GM21825 (cell line): ENCODE measurements at regions not wholly inside any gene's neighbourhood (a gene's known extent, or its start where the extent isn't known, plus 50 kb on each side); places are given as distances from the start of the nearest gene placed in this dataset.
"Not testable (repeated sequence)": the region's sequence is repeated elsewhere in the genome, so short reads cannot be mapped to it uniquely, and the experiment has no call there.

Experiments
- ATAC-seq: cut with Tn5 transposase; IDR thresholded peaks from one replicate; pipeline ENCODE4 v1.9.1; 2021; ENCODE audit warnings: mild to moderate bottlenecking, moderate library complexity; ENCODE audit not compliant: unreplicated experiment

DNA sequence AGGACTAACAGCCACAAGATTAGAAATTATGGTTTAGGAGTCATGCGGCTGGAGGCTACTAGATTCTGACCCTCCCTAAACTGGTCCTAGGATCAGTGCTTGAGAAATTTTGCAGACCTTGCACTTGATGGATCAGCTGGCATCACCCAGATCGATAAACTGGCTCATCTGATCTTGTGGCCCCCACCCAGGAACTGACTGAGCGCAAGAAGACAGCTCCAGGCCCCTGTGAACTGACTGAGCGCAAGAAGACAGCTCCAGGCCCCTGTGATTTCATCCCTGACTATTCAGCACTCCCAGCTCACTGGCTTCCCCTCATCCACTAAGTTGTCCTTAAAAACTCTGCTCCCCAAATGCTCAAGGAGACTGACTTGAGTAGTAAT, 67.8 kb downstream of the MRPL36 start:
- not testable (repeated sequence) for ATAC-seq

DNA sequence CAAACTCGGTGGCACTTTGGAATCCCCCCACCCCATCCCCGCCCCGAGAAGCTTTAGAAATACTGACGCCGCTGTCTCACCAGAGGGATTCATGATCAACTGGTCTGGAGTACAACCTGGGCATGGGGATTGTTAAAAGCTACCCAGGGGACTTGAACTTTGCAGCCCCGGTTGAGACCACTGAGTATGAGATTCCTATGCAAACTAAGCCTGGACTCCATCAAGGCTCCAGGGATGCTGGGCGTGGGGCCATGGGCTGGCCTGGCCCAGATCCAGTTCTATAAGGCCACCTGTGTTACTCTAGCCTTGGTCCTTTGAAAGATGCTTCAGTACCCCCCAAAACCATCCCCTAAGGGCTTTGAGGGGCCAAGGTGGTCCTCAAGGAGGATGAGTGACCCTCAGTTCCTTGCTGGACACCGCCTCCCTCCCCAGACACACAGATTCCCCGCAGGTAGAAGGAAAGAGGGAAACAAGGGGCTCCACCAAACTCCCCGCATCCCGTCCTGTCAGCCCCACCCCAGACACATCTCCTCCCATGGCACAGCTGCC, 68.5 kb downstream of the MRPL36 start:
- ATAC-seq, result no peak

DNA sequence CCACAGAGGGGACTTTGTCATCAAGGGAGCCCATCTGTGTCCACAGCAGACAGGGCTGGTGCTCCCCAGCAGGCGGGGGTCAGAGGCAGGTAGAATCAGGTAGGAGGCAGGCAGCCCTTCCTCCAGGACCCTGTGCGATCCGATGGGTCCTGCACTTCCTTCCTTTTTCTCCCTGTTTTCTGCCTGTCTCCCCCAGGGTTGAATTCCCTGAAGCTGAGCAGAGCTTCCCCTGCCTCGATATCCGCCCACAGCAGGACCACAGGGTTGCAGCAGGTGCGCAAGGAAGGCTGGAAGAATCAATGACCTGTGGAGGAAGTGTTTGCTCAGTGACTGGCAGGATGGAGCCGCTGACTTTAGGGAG, 69.2 kb downstream of the MRPL36 start:
- no peak for ATAC-seq

DNA sequence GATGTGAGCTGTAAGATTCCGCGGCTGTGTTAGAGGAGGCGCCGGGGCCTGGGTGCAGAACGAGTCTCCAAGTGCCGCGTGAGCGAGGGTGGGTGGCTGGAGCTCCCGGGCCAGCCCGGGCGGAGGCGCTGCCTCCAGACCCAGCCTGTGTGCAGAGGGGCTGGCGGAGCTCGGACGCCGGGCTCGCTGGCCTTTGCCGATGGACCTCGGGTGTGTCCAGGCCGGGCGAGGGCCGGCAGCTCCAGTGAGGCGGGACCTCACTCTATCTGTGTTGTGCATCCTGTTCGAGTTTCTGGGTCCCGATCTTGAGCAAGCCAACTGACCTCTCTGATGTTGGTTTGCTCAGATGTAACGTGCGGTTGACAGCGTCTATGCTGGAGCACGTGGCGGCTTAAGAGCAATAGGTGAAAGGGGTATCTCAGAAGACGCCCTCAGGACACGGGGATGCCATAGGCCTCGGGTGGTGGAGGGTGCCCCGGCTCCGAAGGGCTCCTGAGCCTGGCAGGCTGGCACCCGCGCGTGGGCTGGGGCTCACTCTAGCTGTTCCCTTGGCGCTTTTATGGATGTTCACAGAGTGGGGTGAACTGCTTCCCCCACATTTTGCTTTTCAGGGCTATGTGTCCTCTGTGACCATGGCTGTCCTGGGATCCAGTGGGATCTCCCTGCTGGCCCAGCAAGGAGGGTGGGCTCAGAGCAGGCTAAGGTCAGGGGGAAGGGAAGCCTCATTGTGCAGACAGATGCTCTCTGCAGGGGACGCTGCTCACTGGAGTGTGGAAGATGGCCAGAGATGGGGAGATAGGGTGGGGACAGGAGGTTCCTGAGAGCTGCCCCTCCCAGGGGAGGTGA, 69.8 kb downstream of the MRPL36 start:
- no peak for ATAC-seq

DNA sequence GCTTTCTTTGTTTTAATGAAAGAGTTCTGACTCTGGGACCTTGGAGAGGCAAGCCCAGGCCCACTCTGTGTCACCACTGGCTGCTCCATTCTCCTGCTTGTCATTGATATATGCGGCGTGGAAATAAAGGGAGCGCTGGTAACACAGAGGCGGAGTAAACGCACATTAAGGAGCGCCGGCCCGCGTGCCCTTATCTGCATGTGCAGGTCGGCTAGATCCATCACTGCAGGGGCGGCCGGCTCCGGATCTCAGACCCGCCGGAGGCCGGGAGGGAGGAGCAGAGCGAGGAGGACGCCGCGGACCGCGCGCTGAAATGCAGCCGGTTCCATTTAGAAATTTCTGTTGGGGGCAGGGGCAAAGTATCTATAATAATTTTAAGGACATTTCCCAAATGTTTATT, 70.8 kb downstream of the MRPL36 start:
- no peak for ATAC-seq

DNA sequence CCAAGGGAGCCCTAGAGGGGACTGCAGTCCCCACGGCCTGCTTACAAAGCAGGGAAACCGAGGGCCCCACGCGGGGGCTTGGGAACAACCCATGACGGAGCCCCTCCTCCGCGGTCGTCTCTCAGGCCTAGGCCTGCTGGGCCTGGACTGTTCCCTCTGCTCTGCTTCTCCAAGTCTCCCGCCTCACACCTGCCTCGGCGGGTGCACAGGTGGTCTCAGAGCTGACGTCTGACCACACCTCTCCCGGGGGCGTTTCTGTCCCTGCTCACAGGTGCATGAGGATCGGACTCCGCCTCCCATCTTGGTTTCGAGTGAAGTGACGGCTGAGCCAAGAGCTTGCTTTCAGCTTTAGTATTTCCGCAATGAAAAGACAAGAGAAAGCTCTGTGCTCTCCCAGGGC, 72.1 kb downstream of the MRPL36 start:
- no peak for ATAC-seq

DNA sequence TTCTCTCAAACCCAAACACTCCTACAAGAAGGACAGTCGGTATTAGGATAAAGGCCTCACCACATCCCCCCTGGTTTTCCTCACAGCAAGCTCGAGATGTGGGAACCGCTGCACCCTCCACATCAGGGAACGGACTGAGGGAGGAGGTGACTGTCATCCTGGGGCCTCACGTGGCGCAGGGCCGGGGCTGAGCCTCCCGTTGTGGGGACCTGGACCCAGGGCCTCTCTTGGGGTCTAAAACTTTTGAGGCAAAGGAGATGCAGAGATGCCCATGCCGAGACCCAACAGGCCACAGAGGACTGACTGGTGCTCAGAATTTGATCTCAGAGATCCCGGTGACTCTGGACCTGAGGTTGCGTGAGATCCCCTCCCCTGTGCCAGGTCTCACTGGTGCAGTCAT, 72.7 kb downstream of the MRPL36 start:
- no peak for ATAC-seq

DNA sequence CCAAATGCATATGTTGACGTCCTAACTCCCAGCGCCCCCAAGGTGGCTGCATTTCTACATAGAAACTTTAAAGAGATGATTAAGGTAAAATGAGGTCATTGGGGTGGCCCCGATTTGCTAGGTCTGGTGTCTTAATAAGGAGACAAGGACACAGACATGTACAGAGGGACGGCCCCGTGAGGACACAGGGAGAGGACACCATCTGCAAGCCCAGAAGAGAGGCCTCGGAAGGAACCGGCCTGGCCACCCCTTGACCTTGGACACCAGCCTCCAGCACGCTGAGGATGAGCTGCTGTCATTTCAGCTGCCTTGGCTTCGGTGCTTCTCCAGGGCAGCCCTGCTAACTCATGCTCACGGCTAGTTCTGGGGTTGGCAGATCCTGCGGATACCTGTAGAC, 73.2 kb downstream of the MRPL36 start:
- ATAC-seq, result no peak

DNA sequence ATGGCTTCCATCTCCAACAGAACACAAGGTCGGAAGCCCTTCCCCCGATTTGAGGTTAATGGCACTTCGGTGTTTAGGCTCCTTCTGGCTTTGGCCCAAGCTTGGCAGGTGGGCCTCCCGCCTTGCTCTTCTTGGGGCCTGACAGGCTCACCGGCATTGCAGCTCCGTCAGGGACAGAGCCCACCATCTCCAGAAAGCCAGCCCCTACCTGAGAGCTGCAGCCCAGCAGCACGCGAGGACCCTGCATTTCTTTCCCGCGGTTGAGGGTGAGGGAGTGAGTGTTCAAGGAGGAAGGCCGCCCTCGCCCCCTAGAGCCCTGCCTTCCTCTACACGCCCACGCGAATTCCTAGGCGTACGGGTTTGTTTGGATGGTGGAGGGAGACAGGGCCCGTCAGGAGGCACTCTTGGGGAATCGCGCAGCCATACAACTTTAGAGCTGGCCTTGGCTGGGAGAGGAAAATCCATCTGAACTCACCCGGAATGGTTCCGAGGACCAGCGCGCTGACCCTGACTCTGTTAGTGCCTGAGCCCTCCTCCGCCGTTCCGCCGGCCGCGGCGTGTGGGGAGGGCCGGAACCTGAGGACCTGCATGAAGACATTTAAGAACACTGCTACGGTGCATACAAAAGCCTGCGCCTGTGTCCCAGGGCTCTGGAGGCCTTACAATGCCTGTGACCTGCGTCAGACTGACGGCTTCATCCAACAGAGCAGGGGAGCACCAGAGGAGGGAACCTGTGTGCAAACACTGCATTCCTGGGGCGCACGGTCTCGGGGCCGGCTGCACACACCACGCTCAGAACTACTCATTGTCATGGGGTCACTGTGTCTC, 73.8 kb downstream of the MRPL36 start:
- no peak for ATAC-seq

DNA sequence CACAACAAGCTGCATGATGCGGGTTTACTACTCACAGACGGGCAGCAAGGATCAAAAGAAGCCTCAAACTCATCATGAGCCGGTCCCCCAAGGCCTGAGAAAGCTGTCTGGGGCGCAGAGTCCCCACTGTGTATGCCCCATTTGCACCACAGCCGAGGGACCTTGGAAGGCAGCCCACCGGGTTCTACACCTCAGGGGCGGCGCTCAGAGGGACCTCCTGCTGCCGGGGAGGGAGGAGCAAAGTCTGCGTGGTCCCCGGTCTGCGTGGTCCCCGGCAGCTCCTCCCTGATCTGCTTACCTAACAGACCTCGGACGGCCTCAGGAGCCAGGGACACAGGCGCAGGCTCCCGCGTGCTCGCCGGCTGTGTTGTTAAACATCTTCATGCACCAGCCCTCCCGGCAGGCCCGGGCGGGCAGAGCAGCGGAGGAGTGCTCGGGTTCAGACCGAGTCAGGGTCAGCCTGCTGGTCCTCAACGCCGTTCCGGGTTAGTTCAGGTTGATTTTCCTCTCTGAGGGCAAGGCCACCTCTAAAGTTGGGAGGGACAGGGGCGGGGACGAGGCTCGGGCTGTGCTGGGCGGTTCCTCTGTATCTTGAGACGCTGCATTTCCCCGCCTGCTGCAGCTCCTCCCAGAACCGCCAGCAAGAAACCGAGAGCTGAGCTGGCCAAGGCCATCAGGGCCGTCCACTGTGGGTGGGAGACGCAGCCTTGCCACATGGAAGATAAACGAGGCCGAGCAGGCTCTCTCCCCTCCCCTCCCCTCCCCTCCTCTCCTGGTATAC, 74.6 kb downstream of the MRPL36 start:
- ATAC-seq, result no peak

DNA sequence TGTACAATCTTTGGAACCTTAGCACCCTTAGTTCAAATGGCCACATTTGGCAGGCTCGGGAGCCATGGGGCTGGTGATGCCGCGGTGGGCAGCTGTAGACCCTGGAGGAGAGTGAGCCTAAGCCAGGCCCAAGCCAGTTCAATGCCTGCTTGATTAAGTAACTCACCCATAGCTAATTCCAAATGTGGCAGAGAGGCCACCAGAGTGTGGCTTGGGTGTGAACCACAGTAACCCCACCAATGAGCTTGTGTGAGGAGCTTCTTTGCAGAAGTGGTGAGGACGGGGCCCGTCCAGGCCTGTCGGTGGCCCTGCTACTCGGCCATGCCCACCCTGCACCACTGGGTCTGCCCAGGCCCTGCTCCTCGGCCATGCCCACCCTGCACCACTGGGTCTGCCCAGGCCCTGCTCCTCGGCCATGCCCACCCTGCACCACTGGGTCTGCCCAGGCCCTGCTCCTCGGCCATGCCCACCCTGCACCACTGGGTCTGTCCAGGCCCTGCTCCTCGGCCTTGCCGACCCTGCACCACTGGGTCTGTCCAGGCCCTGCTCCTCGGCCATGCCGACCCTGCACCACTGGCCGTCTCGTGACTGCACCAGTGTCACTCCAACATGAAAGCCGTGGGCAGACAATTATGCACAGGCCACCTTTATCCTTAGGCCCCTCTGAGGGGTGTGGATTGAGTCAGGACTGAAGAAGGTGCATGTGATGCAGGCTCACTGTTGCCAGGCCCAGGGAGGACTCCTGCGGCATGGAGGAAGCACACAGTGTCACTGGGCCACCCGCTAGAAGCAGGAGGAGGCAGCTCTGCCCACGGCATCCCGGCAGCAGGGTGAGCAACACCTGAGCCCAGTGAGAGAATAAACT, 75.4 kb downstream of the MRPL36 start:
- ATAC-seq, result no peak

DNA sequence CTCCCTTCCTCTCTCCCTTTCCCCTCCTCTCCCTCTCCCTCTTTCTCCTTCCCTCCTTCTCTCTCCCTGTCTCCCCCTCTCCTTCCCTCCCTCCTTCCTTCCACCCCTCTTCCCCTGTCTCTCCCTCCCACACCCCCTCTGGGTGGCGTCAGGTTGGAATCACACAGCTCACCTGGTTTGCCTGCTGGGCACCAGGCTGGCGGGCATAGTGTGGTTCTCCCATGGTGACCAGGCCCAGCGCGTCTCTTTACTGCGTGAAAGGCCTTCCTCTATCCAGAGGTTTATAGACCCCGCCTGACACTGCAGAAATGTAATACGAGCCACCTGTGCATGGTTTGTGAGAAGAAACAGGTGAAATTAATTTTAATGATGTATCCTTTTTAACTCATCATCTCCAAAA, 76.2 kb downstream of the MRPL36 start:
- no peak for ATAC-seq

DNA sequence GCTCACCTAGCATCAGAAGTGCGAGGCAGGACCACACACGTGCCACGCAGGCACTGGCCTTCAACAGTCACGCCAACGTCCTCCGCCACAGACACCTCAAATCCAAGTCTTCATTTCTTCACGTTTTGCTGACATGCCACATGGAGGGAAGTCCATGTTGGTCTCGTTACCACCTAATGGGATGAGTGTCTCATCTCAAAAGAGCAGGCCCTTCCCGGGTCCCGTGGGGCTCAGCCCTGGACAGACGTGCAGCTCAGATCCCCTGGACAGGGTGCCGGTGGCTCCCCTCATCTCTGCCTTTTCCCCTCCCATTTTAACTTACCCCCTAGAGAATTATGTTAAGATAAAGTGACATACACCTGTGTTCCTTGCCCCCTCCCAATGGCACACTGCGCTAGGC, 76.8 kb downstream of the MRPL36 start:
- ATAC-seq, result no peak

DNA sequence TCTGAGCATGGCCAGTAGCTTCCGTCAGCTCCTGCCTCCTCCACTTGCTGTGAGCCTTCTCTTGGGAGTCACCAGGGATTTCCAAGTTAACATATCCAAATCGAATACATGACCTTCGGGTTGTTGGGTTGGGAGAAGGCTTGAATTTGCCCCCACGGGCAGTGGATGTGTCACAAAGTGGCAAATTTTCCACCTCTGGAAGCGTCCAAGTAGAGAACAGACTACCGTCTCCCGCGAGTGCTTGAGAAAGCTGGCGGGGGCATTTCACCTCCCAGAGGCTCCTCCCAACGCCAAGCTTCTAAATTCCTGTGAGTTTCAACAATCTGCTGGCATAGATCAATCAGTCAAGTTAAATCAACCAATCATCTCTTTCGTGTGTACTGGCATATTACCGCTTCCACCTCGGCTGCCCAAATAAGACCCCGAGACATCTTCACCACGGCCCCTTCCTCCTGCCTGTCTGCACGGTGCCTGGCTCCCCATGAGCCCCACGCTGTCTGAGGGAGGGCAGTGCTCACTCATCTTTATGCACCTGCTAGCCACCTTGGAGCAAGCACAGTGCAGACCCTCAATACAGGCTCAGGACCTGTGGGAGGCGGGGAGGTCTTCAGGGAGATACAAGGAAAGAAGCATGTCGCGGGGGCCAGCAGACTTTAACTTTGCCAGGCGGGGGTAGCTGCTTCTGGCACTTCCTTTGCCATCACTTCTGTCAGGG, 79.1 kb downstream of the MRPL36 start:
- no peak for ATAC-seq

DNA sequence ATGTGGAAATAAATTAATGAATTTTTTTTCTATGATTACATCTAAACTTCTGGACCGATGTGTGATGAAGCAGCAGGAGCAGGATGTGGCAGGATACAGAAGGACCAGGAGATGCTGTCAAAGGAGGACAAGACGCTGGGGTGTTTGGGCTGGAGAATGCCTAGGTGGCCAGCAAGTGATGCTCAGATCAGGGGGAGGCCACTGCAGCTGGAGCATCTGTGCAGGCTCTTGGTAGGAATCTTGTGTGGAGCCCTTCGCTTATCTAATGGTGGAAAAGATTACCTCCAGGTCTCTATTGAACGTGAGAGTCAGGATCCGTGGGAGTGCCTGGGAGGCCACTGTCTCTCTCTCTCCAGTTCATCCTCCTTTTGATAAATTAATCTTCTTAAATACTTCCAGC, 79.8 kb downstream of the MRPL36 start:
- ATAC-seq, result no peak

DNA sequence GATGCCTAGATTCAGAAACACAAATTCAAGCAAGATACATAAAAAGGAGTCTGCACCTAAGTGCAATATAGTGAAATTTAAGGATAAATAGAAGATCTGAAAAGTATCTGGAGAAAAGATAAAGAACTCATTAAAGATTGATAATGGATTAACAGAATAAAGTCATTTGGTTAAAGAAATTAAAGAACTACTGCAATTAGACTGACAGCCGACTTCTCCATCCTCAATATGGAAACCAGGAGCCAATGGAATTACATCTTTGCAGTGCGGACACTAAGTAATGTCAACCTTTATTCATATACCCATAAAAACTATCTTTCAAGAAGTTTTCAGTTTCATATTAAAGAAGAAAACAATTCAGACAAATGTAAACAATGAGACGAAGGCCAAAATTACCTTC, 81.0 kb downstream of the MRPL36 start:
- ATAC-seq, result no peak

DNA sequence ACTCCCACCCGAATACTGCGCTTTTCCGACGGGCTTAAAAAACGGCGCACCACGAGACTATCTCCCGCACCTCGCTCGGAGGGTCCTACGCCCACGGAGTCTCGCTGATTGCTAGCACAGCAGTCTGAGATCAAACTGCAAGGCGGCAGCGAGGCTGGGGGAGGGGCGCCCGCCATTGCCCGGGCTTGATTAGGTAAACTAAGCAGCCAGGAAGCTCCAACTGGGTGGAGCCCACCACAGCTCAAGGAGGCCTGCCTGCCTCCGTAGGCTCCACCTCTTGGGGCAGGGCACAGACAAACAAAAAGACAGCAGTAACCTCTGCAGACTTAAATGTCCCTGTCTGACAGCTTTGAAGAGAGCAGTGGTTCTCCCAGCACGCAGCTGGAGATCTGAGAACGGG, 89.5 kb downstream of the MRPL36 start:
- ATAC-seq, result not testable (repeated sequence)

DNA sequence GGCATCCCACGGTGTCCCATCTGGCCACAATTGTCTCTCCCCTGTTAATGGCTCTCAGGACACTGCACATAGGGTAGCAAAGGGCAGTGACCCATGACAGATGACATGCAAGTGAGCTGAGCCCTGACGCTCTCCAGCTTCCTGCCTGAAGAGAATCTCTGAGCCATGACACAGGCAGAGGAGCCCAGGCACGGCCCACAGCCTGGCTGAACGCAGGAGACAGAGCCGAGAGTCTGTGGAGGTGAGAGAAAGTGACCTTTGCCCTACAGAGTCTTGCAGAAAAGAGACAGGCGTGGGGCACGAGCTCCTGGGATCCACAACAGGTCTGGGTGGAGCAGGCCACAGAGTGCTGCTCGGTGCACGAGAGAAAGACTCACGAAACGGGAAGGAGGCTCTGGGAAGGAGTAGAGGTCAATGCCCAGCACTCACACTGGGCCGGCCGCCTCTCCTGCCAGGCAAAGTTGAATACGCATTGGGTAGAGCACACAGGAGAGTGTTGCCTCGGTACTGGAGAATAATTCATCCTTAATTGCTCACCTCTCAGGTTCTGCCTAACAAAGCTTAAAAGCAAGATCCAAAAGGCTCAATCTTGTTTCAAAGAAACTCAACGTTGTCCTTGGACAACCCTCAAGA, 90.3 kb downstream of the MRPL36 start:
- ATAC-seq, result no peak

DNA sequence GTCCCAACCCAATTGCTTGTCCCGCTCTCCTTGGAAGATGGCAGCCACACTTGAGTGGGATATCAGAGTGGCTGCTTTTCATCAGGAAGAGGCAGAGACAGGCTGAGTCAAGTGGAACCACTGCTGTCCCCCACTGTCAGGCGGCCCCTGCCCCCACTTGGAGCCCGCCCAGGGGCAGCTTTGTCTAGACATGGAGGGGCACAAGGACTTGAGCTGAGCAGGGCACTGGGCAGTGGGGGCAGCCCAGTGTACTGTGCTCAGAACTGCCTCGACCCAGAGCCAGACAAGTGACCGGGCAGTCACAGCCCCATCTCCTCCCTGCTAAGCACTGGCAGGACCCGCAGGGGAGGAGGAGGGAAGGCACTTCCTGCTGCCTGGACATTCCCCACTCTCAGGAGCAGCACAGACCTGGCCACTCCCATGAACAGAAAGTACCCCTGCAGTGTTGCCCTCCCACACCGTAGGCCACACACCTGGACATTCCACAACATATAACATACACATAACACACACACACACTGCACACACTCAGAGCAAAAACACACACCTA, 91.0 kb downstream of the MRPL36 start:
- ATAC-seq, result no peak
